CD4-positive, alpha-beta T cell (primary cell): ENCODE measurements at regions not wholly inside any gene's neighbourhood (a gene's known extent, or its start where the extent isn't known, plus 50 kb on each side); places are given as distances from the start of the nearest gene placed in this dataset.

Experiments used
- ATAC-seq: fragments of 200-7000 bp; cut with Tn5 transposase; one replicate; pipeline ENCODE4 v1.10.0; 2022; ENCODE audit warnings: mild to moderate bottlenecking; ENCODE audit not compliant: poor library complexity
- CTCF ChIA-PET: fragments of 350-600 bp; sonication (Branson Sonifier 250); formaldehyde crosslinking; loops from one replicate; lab custom pipeline; 2021; ENCODE audit warnings: antibody characterized with exemption, inconsistent platforms; lab: Charles Lee
- POLR2A ChIA-PET: fragments of 350-600 bp; sonication (Branson Sonifier 250); formaldehyde crosslinking; loops from one replicate; lab custom pipeline; 2021; ENCODE audit warnings: antibody characterized with exemption, inconsistent platforms; lab: Charles Lee
- DNase-seq, 14 experiments: peaks; one replicate each; pipeline ENCODE4 v3.0.0-alpha.2; 2013 to 2020; ENCODE audit warnings: mixed read lengths in 2 of 14
- H3K27ac ChIP-seq, 2 donors: one replicate each; pipeline versions ENCODE4 v1.5.1 to v1.7.0; 2013; ENCODE audit warnings: low read length in 2 of 2, low read depth in 1 of 2, mild to moderate bottlenecking in 1 of 2
- H3K27me3 ChIP-seq, 2 experiments: 1 replicate in 1 of 2; 2 replicates in 1 of 2; pipeline versions ENCODE4 v1.6.1 to v1.7.0; 2013; ENCODE audit warnings: low read length in 2 of 2, control low read depth in 1 of 2, mild to moderate bottlenecking in 1 of 2, moderate library complexity in 1 of 2; ENCODE audit not compliant: insufficient read depth in 2 of 2, control insufficient read depth in 1 of 2
- H3K36me3 ChIP-seq: one replicate; pipeline ENCODE4 v1.6.1; 2013; ENCODE audit warnings: low read length, control low read depth; ENCODE audit not compliant: insufficient read depth
- H3K4me1 ChIP-seq: one replicate; pipeline ENCODE4 v1.6.1; 2013; ENCODE audit warnings: low read length, control low read depth; ENCODE audit not compliant: insufficient read depth
- H3K4me3 ChIP-seq: one replicate; pipeline ENCODE4 v1.5.1; 2013; ENCODE audit warnings: mild to moderate bottlenecking, low read length, moderate library complexity
- H3K9me3 ChIP-seq, 2 experiments: 1 replicate in 1 of 2; 2 replicates in 1 of 2; pipeline versions ENCODE4 v1.6.1 to v1.7.0; 2013; ENCODE audit warnings: low read length in 2 of 2, mild to moderate bottlenecking in 2 of 2, control low read depth in 1 of 2, moderate library complexity in 1 of 2; ENCODE audit not compliant: control insufficient read depth in 1 of 2, insufficient read depth in 1 of 2
- H3K27ac Mint-ChIP-seq: one replicate; pipeline ENCODE4 v1.8.0; 2020; ENCODE audit warnings: mixed read lengths
- H3K27me3 Mint-ChIP-seq: one replicate; pipeline ENCODE4 v1.8.0; 2021; ENCODE audit warnings: mixed read lengths
- H3K36me3 Mint-ChIP-seq: one replicate; pipeline ENCODE4 v1.8.0; 2021; ENCODE audit warnings: low read depth, mixed read lengths
- H3K4me1 Mint-ChIP-seq: one replicate; pipeline ENCODE4 v1.8.0; 2021; ENCODE audit warnings: low read depth, mixed read lengths
- H3K4me3 Mint-ChIP-seq: one replicate; pipeline ENCODE4 v1.8.0; 2020; ENCODE audit warnings: mild to moderate bottlenecking, mixed read lengths
- H3K9me3 Mint-ChIP-seq: one replicate; pipeline ENCODE4 v1.8.0; 2020; ENCODE audit warnings: mixed read lengths
- intact Hi-C, 2 experiments: fragments of 100-400 bp; cut with DNase I in 1 of 2; cut with micrococcal nuclease in 1 of 2; formaldehyde crosslinking; loops; one replicate each; pipeline versions ENCODE4 v1.15.1 to v1.9.0; 2023 to 2025; cut with DNase I, micrococcal nuclease
- TF ChIP-seq, protein P1 (sequence below): fragments of 200-600 bp; IDR thresholded peaks from one replicate; pipeline ENCODE4 v1.8.0; 2022; ENCODE audit warnings: antibody characterized with exemption, mild to moderate bottlenecking

DNA sequence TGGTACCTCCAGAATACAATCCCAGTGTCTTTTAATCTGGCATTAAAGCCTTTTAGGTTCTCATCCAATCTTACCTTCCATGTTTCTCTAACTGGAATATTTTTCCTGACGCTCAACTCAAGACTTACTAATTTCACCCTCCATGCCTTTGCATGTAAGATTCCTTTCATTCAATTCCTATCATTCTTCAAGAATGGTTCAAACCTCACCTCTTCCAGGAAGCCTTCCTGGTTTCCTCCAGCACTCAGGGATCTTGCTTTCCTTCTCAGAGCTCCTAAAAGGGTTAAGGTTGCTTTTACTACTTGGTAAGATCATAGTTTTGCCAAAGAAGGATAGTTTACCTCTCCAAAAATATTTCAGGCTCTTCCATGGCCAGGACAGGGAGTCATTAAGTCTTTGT, 91.2 kb upstream of the CACNA1E start:
- ChIA-PET CTCF (interaction anchor here (1.4 kb wide), 1 partner anchor 33 kb away, joined by 4 read pairs; no protein-coding TSS in a partner anchor), POLR2A (interaction anchor here (1.1 kb wide), 1 partner anchor 302 kb away, joined by 3 read pairs; no protein-coding TSS in a partner anchor)
- H3K36me3 ChIP-seq: no peaks in the 10 kb centered on the region
- H3K4me1 ChIP-seq: peaks cover 61% of the 10 kb centered on the region
- H3K9me3 ChIP-seq: no peaks in the 10 kb centered on the region
- Mint-ChIP-seq H3K27me3 (no peaks in the 10 kb centered on the region), H3K27ac (no peak overlapping the region), H3K9me3 (no peaks in the 10 kb centered on the region), H3K4me1 (peaks cover 43% of the 10 kb centered on the region), H3K36me3 (no peaks in the 10 kb centered on the region), H3K4me3 (peak overlapping the region; percentile 39)
- TF ChIP-seq, protein P1, sequence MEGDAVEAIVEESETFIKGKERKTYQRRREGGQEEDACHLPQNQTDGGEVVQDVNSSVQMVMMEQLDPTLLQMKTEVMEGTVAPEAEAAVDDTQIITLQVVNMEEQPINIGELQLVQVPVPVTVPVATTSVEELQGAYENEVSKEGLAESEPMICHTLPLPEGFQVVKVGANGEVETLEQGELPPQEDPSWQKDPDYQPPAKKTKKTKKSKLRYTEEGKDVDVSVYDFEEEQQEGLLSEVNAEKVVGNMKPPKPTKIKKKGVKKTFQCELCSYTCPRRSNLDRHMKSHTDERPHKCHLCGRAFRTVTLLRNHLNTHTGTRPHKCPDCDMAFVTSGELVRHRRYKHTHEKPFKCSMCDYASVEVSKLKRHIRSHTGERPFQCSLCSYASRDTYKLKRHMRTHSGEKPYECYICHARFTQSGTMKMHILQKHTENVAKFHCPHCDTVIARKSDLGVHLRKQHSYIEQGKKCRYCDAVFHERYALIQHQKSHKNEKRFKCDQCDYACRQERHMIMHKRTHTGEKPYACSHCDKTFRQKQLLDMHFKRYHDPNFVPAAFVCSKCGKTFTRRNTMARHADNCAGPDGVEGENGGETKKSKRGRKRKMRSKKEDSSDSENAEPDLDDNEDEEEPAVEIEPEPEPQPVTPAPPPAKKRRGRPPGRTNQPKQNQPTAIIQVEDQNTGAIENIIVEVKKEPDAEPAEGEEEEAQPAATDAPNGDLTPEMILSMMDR: no peak
- no peaks in the 10 kb centered on the region for H3K27me3 ChIP-seq
- no peak overlapping the region for H3K27ac ChIP-seq
- DNase-seq (no peak), ATAC-seq (no peak)
- no peak overlapping the region for H3K4me3 ChIP-seq
- intact Hi-C loops: no loop called here

- Histone ChIP-seq H3K27me3 (no peaks in the 10 kb centered on the region), H3K9me3 (no peaks in the 10 kb centered on the region), H3K4me1 (peaks cover 67% of the 10 kb centered on the region), H3K36me3 (no peaks in the 10 kb centered on the region), H3K4me3 (no peak overlapping the region), H3K27ac (no peak overlapping the region)
- ChIA-PET CTCF (interaction anchor here (1.4 kb wide), 1 partner anchor 32 kb away, joined by 4 read pairs; no protein-coding TSS in a partner anchor), POLR2A (interaction anchor here (1.1 kb wide), 1 partner anchor 302 kb away, joined by 3 read pairs; no protein-coding TSS in a partner anchor)
- H3K27ac Mint-ChIP-seq: no peak overlapping the region
- H3K36me3 Mint-ChIP-seq: no peaks in the 10 kb centered on the region
- ATAC-seq: no peak
- TF ChIP-seq, protein P1: no peak
- H3K4me1 Mint-ChIP-seq: peaks cover 46% of the 10 kb centered on the region
- DNase-seq: peak in 1 of 14 experiments; percentile 17
- H3K9me3 Mint-ChIP-seq: no peaks in the 10 kb centered on the region
- no peaks in the 10 kb centered on the region for H3K27me3 Mint-ChIP-seq
- peak overlapping the region; percentile 39 for H3K4me3 Mint-ChIP-seq
- intact Hi-C loops: no loop called here
Observed at GRCh38 chr1:181392613-181393220, 90.6 kb upstream of the CACNA1E start.

DNA sequence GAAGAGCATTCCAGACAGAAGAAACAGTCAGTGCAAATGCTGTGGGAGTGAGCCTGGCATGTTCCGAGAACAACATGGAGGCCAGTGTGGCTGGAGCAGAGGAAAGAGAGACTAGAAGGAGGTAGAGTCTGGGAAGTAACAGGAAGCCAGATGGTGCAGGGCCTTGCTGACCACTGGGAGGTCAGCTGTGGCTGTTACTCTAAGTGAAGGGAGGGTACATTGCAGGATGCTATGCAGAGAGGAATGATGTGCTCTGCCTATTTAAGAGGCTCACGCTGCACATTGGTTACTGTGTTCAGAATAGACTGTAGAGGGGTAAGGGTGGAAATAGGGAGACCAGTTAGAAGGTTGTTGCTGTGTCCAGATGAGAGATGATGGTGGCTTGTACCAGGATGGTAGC, 88.6 kb upstream of the CACNA1E start:
- CTCF ChIA-PET: interaction anchor here (1.0 kb wide), 1 partner anchor 13 kb away, joined by 3 read pairs; no protein-coding TSS in a partner anchor
- DNase-seq (no peak), ATAC-seq (no peak)
- Histone ChIP-seq H3K27ac (peak overlapping the region; percentile 27 to 66), H3K4me3 (no peak overlapping the region), H3K27me3 (no peaks in the 10 kb centered on the region), H3K4me1 (peaks cover 79% of the 10 kb centered on the region), H3K36me3 (no peaks in the 10 kb centered on the region), H3K9me3 (no peaks in the 10 kb centered on the region)
- H3K36me3 Mint-ChIP-seq: no peaks in the 10 kb centered on the region
- no peaks in the 10 kb centered on the region for H3K27me3 Mint-ChIP-seq
- H3K9me3 Mint-ChIP-seq: no peaks in the 10 kb centered on the region
- no peak overlapping the region for H3K4me3 Mint-ChIP-seq
- TF ChIP-seq, protein P1: no peak
- no peak overlapping the region for H3K27ac Mint-ChIP-seq
- intact Hi-C loops: no loop called here
- POLR2A ChIA-PET: no interaction called here
- H3K4me1 Mint-ChIP-seq: peaks cover 57% of the 10 kb centered on the region
